SK-N-SH treated with all-trans-retinoic acid at 6 μM for 48 hours (cell line): ENCODE measurements at regions not wholly inside any gene's neighbourhood (a gene's known extent, or its start where the extent isn't known, plus 50 kb on each side); places are given as distances from the start of the nearest gene placed in this dataset.

Experiments used
- ATAC-seq: fragments of 200-7000 bp; cut with Tn5 transposase; 3 replicates; pipeline ENCODE4 v1.9.1; 2020; ENCODE audit warnings: mild to moderate bottlenecking, moderate library complexity
- ARNTL ChIP-seq: fragments of 450-650 bp; formaldehyde crosslinking; IDR thresholded peaks from 2 replicates; pipeline ENCODE4 v1.5.0; 2020; ENCODE audit warnings: low read depth, mild to moderate bottlenecking, moderate library complexity, borderline replicate concordance
- CREB5 ChIP-seq: fragments of 250-450 bp; sonication (Bioruptor Pico); IDR thresholded peaks from 2 replicates; pipeline ENCODE4 v1.5.1; 2020; ENCODE audit warnings: low read depth, mild to moderate bottlenecking, moderate library complexity
- CSDC2 ChIP-seq: fragments of 250-450 bp; sonication (Bioruptor Pico); IDR thresholded peaks from 2 replicates; pipeline ENCODE4 v1.5.0; 2020; ENCODE audit warnings: mild to moderate bottlenecking, moderate library complexity
- ESRRG ChIP-seq: fragments of 250-450 bp; sonication (Bioruptor Pico); IDR thresholded peaks from 2 replicates; pipeline ENCODE4 v1.6.1; 2021; ENCODE audit warnings: mild to moderate bottlenecking
- GLIS3 ChIP-seq: fragments of 250-450 bp; sonication (Bioruptor Pico); IDR thresholded peaks from 2 replicates; pipeline ENCODE4 v1.5.0; 2020; ENCODE audit warnings: mild to moderate bottlenecking, moderate library complexity
- ISL1 ChIP-seq: fragments of 250-450 bp; sonication (Bioruptor Pico); IDR thresholded peaks from 2 replicates; pipeline ENCODE4 v2.1.2; 2022; ENCODE audit warnings: mild to moderate bottlenecking, moderate library complexity
- PPARA ChIP-seq: fragments of 250-450 bp; sonication (Bioruptor Pico); IDR thresholded peaks from 2 replicates; pipeline ENCODE4 v1.5.0; 2020; ENCODE audit warnings: mild to moderate bottlenecking, borderline replicate concordance
- RARB ChIP-seq: fragments of 250-450 bp; sonication (Bioruptor Pico); IDR thresholded peaks from 2 replicates; pipeline ENCODE4 v1.8.0; 2021; ENCODE audit warnings: mild to moderate bottlenecking, moderate library complexity
- SNAI2 ChIP-seq: fragments of 250-450 bp; sonication (Bioruptor Pico); IDR thresholded peaks from 2 replicates; pipeline ENCODE4 v1.5.0; 2020; ENCODE audit warnings: mild to moderate bottlenecking, moderate library complexity
- TCF4 ChIP-seq: fragments of 250-450 bp; sonication (Bioruptor Pico); IDR thresholded peaks from 2 replicates; pipeline ENCODE4 v1.8.0; 2021; ENCODE audit warnings: mild to moderate bottlenecking, moderate library complexity, borderline replicate concordance
- TOX ChIP-seq: fragments of 250-450 bp; sonication (Bioruptor Pico); IDR thresholded peaks from 2 replicates; pipeline ENCODE4 v1.8.0; 2021; ENCODE audit warnings: mild to moderate bottlenecking, moderate library complexity, borderline replicate concordance
- TSHZ2 ChIP-seq: fragments of 250-450 bp; sonication (Bioruptor Pico); IDR thresholded peaks from 2 replicates; pipeline ENCODE4 v1.5.0; 2020; ENCODE audit warnings: mild to moderate bottlenecking, moderate library complexity
- ZC3H10 ChIP-seq: fragments of 250-450 bp; sonication (Bioruptor Pico); IDR thresholded peaks from 2 replicates; pipeline ENCODE4 v1.5.1; 2021; ENCODE audit warnings: mild to moderate bottlenecking, moderate library complexity
- ZFP3 ChIP-seq: fragments of 250-450 bp; sonication (Bioruptor Pico); IDR thresholded peaks from 2 replicates; pipeline ENCODE4 v1.5.0; 2020; ENCODE audit warnings: mild to moderate bottlenecking, moderate library complexity
- ZFP30 ChIP-seq: fragments of 450-650 bp; formaldehyde crosslinking; IDR thresholded peaks from 2 replicates; pipeline ENCODE4 v1.5.0; 2022; ENCODE audit warnings: mild to moderate bottlenecking, moderate library complexity
- ZNF565 ChIP-seq: fragments of 450-650 bp; formaldehyde crosslinking; conservative IDR thresholded peaks from 2 replicates; pipeline ENCODE4 v1.5.0; 2020; ENCODE audit warnings: low read depth, mild to moderate bottlenecking, moderate library complexity
- ZNF70 ChIP-seq: fragments of 450-650 bp; formaldehyde crosslinking; IDR thresholded peaks from 2 replicates; pipeline ENCODE4 v1.5.0; 2020; ENCODE audit warnings: mild to moderate bottlenecking, moderate library complexity
- ZNF8 ChIP-seq: fragments of 450-650 bp; formaldehyde crosslinking; IDR thresholded peaks from 2 replicates; pipeline ENCODE4 v1.5.0; 2020; ENCODE audit warnings: mild to moderate bottlenecking, moderate library complexity
- TF ChIP-seq, protein P1 (sequence below): fragments of 250-450 bp; sonication (Bioruptor Pico); IDR thresholded peaks from 2 replicates; pipeline ENCODE4 v1.5.1; 2021; ENCODE audit warnings: mild to moderate bottlenecking, moderate library complexity
- TF ChIP-seq, protein P2 (sequence below): fragments of 250-450 bp; sonication (Bioruptor Pico); IDR thresholded peaks from 2 replicates; pipeline ENCODE4 v1.8.0; 2021; ENCODE audit warnings: low read depth, mild to moderate bottlenecking, moderate library complexity, borderline replicate concordance

DNA sequence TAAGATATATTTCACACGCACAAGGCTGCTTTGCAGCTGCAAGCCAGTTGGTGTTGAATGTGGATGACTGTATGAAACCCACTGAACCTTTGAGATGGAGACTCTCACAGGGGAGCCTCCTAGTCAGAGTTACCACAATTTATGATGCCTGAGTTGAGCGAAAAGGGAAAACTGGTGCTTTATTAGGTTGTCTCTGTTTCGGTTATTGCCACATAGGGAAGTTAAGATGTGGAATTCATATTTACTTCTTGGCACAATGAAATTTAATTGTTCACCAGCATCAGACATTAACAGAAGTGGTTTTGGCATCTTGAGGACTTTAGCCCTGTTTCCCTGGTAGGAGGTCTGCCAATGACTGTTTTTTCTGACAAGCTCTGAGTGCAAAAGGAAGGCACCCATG, 358.2 kb downstream of the SQOR start:
- TF ChIP-seq ZNF70 (CRISPR knock-in tag) (no peak), CSDC2 (CRISPR knock-in tag) (no peak), CREB5 (CRISPR knock-in tag) (no peak), TOX (no peak), ESRRG (no peak), ZNF8 (CRISPR knock-in tag) (no peak)
- TF ChIP-seq, protein P1, sequence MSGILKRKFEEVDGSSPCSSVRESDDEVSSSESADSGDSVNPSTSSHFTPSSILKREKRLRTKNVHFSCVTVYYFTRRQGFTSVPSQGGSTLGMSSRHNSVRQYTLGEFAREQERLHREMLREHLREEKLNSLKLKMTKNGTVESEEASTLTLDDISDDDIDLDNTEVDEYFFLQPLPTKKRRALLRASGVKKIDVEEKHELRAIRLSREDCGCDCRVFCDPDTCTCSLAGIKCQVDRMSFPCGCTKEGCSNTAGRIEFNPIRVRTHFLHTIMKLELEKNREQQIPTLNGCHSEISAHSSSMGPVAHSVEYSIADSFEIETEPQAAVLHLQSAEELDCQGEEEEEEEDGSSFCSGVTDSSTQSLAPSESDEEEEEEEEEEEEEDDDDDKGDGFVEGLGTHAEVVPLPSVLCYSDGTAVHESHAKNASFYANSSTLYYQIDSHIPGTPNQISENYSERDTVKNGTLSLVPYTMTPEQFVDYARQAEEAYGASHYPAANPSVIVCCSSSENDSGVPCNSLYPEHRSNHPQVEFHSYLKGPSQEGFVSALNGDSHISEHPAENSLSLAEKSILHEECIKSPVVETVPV (CRISPR knock-in tag), result no peak
- ATAC-seq, result no peak

- TF ChIP-seq TSHZ2 (CRISPR knock-in tag) (no peak), PPARA (CRISPR knock-in tag) (no peak), ZNF565 (no peak), CSDC2 (CRISPR knock-in tag) (no peak), ISL1 (CRISPR knock-in tag) (no peak), TOX (no peak), ZC3H10 (CRISPR knock-in tag) (no peak), ZFP30 (CRISPR knock-in tag) (no peak), ZNF70 (CRISPR knock-in tag) (no peak), GLIS3 (CRISPR knock-in tag) (no peak), RARB (no peak), ARNTL (CRISPR knock-in tag) (no peak), ZFP3 (CRISPR knock-in tag) (no peak), SNAI2 (CRISPR knock-in tag) (no peak), ESRRG (no peak)
- TF ChIP-seq, protein P1 (CRISPR knock-in tag), result no peak
- TF ChIP-seq, all 23 proteins: peak for 0
- ATAC-seq, result no peak
Observed at GRCh38 chr15:45993508-45993907, 358.7 kb downstream of the SQOR start.

DNA sequence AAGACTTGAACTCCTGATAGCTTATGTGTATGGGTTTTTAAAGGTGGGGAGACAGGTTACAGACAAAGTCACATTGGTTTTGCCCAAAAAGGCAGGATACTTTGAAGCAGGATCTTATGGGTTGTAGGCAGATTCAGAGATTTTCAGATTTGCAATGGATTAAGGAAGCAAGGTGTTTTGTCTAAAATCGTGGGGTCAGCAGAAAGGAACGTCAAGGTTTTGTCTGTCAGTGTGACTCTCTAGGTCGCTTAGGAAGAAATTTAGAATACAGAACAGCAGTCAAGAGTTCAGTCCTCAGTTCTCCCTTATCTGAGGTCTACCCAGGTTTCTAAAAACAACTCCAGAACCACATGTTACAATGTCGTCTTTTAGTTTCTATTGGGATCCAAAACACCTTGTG, 361.0 kb downstream of the SQOR start:
- TF ChIP-seq, protein P1 (CRISPR knock-in tag), result no peak
- TF ChIP-seq TOX (no peak), TCF4 (CRISPR knock-in tag) (no peak), ZNF565 (no peak), ZC3H10 (CRISPR knock-in tag) (no peak), SNAI2 (CRISPR knock-in tag) (no peak), CREB5 (CRISPR knock-in tag) (no peak), ZFP30 (CRISPR knock-in tag) (no peak)
- TF ChIP-seq, protein P2, sequence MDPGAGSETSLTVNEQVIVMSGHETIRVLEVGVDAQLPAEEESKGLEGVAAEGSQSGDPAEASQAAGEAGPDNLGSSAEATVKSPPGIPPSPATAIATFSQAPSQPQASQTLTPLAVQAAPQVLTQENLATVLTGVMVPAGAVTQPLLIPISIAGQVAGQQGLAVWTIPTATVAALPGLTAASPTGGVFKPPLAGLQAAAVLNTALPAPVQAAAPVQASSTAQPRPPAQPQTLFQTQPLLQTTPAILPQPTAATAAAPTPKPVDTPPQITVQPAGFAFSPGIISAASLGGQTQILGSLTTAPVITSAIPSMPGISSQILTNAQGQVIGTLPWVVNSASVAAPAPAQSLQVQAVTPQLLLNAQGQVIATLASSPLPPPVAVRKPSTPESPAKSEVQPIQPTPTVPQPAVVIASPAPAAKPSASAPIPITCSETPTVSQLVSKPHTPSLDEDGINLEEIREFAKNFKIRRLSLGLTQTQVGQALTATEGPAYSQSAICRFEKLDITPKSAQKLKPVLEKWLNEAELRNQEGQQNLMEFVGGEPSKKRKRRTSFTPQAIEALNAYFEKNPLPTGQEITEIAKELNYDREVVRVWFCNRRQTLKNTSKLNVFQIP (CRISPR knock-in tag), result no peak
- ATAC-seq, result no peak
